ENCODE measurements at regions not wholly inside any gene's neighbourhood (a gene's known extent, or its start where the extent isn't known, plus 50 kb on each side); places are given as distances from the start of the nearest gene placed in this dataset.

DNA sequence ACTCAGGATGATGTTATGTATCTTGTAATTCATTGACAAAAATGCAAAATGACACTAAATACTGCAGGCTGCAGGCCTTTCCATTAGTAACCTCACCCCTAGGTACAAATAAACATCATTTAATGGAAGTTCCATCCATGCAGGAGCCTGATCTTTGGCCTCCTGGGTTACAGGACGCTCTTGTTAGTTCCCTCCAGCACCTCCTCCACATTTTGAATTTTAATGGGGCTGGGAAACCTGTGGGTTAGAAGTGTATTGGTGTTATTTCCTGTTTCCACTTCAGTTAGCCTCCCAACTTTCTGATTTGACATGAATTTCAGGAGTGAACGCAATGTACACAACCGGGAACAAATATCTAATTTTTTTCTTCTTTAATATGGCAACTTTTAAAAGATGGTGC, 237.1 kb upstream of the ARGLU1 start:
- Histone ChIP-seq H3K4me1 (no peaks in the 10 kb centered on the region), H3K36me3 (no peaks in the 10 kb centered on the region), H3K27ac (no peak overlapping the region), H3K4me3 (no peak overlapping the region), H3K9me3 (no peaks in the 10 kb centered on the region), H3K27me3 (no peaks in the 10 kb centered on the region)
- intact Hi-C loops (cut with DNase I; ENCODE audit: low total_unique reads) = no loop called here
- no peak for DNase-seq (ENCODE audit: low spot score in 2 of 2)
- TF ChIP-seq, protein P1, sequence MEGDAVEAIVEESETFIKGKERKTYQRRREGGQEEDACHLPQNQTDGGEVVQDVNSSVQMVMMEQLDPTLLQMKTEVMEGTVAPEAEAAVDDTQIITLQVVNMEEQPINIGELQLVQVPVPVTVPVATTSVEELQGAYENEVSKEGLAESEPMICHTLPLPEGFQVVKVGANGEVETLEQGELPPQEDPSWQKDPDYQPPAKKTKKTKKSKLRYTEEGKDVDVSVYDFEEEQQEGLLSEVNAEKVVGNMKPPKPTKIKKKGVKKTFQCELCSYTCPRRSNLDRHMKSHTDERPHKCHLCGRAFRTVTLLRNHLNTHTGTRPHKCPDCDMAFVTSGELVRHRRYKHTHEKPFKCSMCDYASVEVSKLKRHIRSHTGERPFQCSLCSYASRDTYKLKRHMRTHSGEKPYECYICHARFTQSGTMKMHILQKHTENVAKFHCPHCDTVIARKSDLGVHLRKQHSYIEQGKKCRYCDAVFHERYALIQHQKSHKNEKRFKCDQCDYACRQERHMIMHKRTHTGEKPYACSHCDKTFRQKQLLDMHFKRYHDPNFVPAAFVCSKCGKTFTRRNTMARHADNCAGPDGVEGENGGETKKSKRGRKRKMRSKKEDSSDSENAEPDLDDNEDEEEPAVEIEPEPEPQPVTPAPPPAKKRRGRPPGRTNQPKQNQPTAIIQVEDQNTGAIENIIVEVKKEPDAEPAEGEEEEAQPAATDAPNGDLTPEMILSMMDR (IDR thresholded peaks at IDR 0.05) = no peak
- TF ChIP-seq POLR2AphosphoS5 (IDR thresholded peaks at IDR 0.05) (no peak), POLR2A (IDR thresholded peaks at IDR 0.05) (no peak)

DNA sequence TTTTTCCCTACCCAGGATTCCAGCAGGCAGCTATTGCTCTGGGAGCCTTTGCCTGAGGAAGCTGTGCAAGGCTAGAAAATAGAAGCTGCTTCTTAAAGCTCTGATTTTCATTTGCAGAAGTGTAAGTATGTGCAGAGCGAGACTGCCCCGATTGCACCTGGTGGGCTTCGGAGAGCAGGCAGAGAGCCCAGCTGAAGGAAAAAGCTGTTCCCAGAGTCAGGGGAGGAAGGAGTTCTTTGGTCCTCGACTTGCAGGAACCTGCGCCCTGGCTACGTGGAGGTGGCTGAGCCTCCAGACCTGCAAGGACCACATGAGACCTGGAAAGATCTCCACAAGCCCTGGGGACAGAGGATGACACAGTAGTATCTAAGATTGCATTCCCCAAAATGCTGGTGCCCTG, 235.0 kb upstream of the ARGLU1 start:
- DNase-seq (ENCODE audit: low spot score in 2 of 2) = no peak
- no peaks in the 10 kb centered on the region for H3K27me3 ChIP-seq
- TF ChIP-seq, protein P1 (IDR thresholded peaks at IDR 0.05) = no peak
- no peak for TF ChIP-seq POLR2A (IDR thresholded peaks at IDR 0.05)
- no peak for TF ChIP-seq POLR2AphosphoS5 (IDR thresholded peaks at IDR 0.05)
- H3K36me3 ChIP-seq = no peaks in the 10 kb centered on the region
- H3K27ac ChIP-seq = no peak overlapping the region
- H3K9me3 ChIP-seq = no peaks in the 10 kb centered on the region
- H3K4me3 ChIP-seq = no peak overlapping the region
- intact Hi-C loops (cut with DNase I; ENCODE audit: low total_unique reads) = no loop called here
- H3K4me1 ChIP-seq = no peaks in the 10 kb centered on the region

DNA sequence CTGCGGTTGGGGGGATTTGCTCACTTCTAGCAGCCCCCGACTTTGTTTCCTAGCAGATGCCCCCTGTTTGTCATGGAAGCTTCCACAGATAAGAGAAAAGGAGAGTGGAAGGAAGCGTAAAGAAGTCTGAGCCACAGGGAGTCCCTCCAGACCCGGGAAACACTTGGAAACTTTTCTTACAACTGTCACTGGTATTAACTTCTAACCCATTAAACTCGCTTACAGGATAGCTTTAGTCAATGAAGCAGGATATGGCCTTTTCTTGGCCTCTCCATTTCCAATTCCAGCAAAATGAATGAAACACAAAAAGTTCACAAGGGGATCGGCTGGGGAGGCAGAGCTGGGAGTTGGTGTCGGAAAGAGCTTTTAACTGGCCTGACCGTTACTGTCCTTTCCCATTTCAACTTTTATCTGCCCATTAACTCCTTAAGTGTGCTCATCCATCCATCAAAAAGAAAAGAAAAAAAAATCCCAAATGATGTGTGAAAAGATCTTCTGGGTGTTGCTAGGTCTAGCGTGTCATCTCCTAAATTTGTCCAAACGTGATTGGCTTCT, 231.9 kb upstream of the ARGLU1 start:
- Histone ChIP-seq H3K4me3 (no peak overlapping the region), H3K9me3 (no peaks in the 10 kb centered on the region), H3K27ac (no peak overlapping the region), H3K36me3 (no peaks in the 10 kb centered on the region), H3K4me1 (no peaks in the 10 kb centered on the region), H3K27me3 (no peaks in the 10 kb centered on the region)
- TF ChIP-seq POLR2A (IDR thresholded peaks at IDR 0.05) (no peak), POLR2AphosphoS5 (IDR thresholded peaks at IDR 0.05) (no peak)
- TF ChIP-seq, protein P1 (IDR thresholded peaks at IDR 0.05) = no peak
- DNase-seq (ENCODE audit: low spot score in 2 of 2) = no peak
- intact Hi-C loops (cut with DNase I; ENCODE audit: low total_unique reads) = no loop called here

DNA sequence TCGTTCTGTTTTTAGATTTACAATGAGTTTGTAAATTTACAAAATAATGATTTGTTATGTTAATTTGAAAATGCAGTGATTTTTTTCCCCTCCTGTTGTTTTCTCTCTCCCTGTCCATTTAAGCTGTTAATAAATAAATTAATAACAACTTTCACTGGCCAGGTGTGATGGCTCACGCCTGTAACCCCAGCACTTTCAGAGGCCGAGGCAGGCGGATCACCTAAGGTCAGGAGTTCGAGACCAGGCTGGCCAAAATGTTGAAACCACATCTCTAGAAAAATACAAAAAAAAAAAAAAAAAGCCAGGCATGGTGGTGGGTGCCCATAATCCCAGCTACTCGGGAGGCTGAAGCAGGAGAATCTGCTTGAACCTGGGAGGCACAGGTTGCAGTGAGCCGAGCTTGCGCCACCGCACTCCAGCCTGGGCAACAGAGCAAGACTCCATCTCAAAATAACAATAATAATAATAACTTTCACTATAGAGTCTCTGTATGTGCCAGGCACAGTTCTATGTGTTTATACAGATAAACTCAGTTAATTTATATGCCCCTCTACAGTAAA, 229.2 kb upstream of the ARGLU1 start:
- Histone ChIP-seq H3K27ac (no peak overlapping the region), H3K9me3 (no peaks in the 10 kb centered on the region)

More for the DNA sequence above, 229.2 kb upstream of the ARGLU1 start:
- intact Hi-C loops (cut with DNase I; ENCODE audit: low total_unique reads) = no loop called here
- TF ChIP-seq POLR2A (IDR thresholded peaks at IDR 0.05) = no peak
- no peak for TF ChIP-seq POLR2AphosphoS5 (IDR thresholded peaks at IDR 0.05)
- TF ChIP-seq, protein P1 (IDR thresholded peaks at IDR 0.05) = no peak
- Histone ChIP-seq H3K4me3 (no peak overlapping the region), H3K36me3 (no peaks in the 10 kb centered on the region), H3K27me3 (no peaks in the 10 kb centered on the region), H3K4me1 (no peaks in the 10 kb centered on the region)
- no peak for DNase-seq (ENCODE audit: low spot score in 2 of 2)

All from breast epithelium (tissue), 4 donors.